GM12892 (cell line): ENCODE measurements at regions not wholly inside any gene's neighbourhood (a gene's known extent, or its start where the extent isn't known, plus 50 kb on each side); places are given as distances from the start of the nearest gene placed in this dataset.
"Not testable (repeated sequence)": the region's sequence is repeated elsewhere in the genome, so short reads cannot be mapped to it uniquely, and the experiment has no call there.

ENCODE experiments used
- POLR2A ChIP-seq: IDR thresholded peaks from 2 replicates; pipeline ENCODE4 v1.6.1; 2011; ENCODE audit warnings: low read depth, low read length, control low read depth
- POLR2AphosphoS5 ChIP-seq: IDR thresholded peaks from 2 replicates; pipeline ENCODE4 v1.6.1; 2011; ENCODE audit warnings: low read depth, low read length, control low read depth
- TAF1 ChIP-seq: IDR thresholded peaks from 2 replicates; pipeline ENCODE4 v1.6.1; 2011; ENCODE audit warnings: low read depth, mild to moderate bottlenecking, control low read depth, low read length, borderline replicate concordance

DNA sequence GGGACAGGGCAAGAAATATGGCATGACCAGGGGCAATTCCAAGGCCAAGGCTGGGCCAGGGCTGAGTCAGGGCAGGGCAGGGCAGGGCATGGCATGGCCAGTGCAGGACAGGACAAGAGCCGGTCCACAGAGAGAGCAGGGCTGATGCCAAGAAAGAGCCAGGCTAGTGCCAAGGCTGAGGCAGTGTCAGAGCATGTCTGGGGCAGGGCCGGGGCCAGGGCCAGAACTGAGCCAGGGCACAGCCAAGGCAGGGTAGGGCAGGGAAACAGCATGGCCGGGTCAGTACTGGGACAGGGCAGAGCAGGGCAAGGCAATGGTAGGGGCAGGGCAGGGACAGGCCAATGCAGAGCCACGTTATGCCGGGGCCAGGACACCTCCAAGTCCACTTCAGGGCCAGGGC lies 403.9 kb downstream of the ZNF33B start:
- not testable (repeated sequence) for TF ChIP-seq POLR2AphosphoS5, POLR2A, TAF1
